GM10266 (cell line): ENCODE measurements at regions not wholly inside any gene's neighbourhood (a gene's known extent, or its start where the extent isn't known, plus 50 kb on each side); places are given as distances from the start of the nearest gene placed in this dataset.

ENCODE experiments used
- DNase-seq: peaks from one replicate; pipeline ENCODE4 v3.0.0; 2012; ENCODE audit errors: extremely low spot score
- CTCF ChIP-seq: IDR thresholded peaks from 2 replicates; pipeline ENCODE4 v1.5.1; 2012; ENCODE audit warnings: mild to moderate bottlenecking, low read depth; ENCODE audit not compliant: control insufficient read depth, insufficient read depth; ENCODE audit errors: missing control alignments

GRCh38 chr4:55218041-55218440 is 92.6 kb upstream of the KDR start:
- no peak for TF ChIP-seq CTCF
- DNase-seq, result no peak

GRCh38 chr4:55237839-55238238 is 108.2 kb upstream of the SRD5A3 start:
- TF ChIP-seq CTCF, result no peak
- no peak for DNase-seq

GRCh38 chr4:55238407-55238806 is 107.6 kb upstream of the SRD5A3 start:
- DNase-seq, result no peak
- TF ChIP-seq CTCF, result no peak

GRCh38 chr4:55241461-55241860 is 104.6 kb upstream of the SRD5A3 start:
- TF ChIP-seq CTCF, result no peak
- no peak for DNase-seq

GRCh38 chr4:55242506-55242905 is 103.5 kb upstream of the SRD5A3 start:
- no peak for TF ChIP-seq CTCF
- DNase-seq, result no peak

GRCh38 chr4:55247521-55247920 is 98.5 kb upstream of the SRD5A3 start:
- DNase-seq, result no peak
- no peak for TF ChIP-seq CTCF

- TF ChIP-seq CTCF, result no peak
- DNase-seq, result no peak
These were observed 97.3 kb upstream of the SRD5A3 start for GRCh38 chr4:55248756-55249155.
